PC-3 (cell line): ENCODE measurements at regions not wholly inside any gene's neighbourhood (a gene's known extent, or its start where the extent isn't known, plus 50 kb on each side); places are given as distances from the start of the nearest gene placed in this dataset.

ENCODE experiments used
- EZH2 ChIP-seq: fragments of 300-600 bp; sonication (generic); IDR thresholded peaks from one replicate; pipeline ENCODE4 v1.6.1; 2017; ENCODE audit warnings: antibody characterized with exemption, mild to moderate bottlenecking, low read length; ENCODE audit not compliant: unreplicated experiment
- TF ChIP-seq, protein P1 (sequence below): fragments of 300-600 bp; sonication (generic); conservative IDR thresholded peaks from 2 replicates; pipeline ENCODE4 v1.5.1; 2017; ENCODE audit warnings: antibody characterized with exemption, low read depth, mild to moderate bottlenecking, low read length

DNA sequence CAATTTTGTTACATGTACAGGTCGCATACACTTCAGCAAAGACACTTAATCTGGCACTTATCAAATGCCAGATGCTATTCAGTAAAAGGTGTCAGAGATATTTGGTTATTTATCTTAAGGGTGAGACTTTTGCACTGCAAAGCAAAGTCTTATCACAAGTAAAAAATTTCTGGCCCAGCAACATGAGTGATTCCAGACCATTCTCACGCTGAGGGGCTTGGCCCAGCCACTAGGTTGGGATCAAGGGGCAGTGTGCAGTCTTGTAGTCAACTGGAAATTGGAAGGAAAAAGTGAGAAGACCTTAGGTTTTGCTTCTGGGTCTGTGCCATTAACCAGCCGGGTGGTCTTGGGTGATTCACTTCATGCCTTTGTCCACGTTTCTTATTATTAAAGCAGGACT, 181.6 kb downstream of the RNF144A start:
- TF ChIP-seq, protein P1, sequence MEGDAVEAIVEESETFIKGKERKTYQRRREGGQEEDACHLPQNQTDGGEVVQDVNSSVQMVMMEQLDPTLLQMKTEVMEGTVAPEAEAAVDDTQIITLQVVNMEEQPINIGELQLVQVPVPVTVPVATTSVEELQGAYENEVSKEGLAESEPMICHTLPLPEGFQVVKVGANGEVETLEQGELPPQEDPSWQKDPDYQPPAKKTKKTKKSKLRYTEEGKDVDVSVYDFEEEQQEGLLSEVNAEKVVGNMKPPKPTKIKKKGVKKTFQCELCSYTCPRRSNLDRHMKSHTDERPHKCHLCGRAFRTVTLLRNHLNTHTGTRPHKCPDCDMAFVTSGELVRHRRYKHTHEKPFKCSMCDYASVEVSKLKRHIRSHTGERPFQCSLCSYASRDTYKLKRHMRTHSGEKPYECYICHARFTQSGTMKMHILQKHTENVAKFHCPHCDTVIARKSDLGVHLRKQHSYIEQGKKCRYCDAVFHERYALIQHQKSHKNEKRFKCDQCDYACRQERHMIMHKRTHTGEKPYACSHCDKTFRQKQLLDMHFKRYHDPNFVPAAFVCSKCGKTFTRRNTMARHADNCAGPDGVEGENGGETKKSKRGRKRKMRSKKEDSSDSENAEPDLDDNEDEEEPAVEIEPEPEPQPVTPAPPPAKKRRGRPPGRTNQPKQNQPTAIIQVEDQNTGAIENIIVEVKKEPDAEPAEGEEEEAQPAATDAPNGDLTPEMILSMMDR: no peak
- no peak for TF ChIP-seq EZH2
